ENCODE measurements at regions not wholly inside any gene's neighbourhood (a gene's known extent, or its start where the extent isn't known, plus 50 kb on each side); places are given as distances from the start of the nearest gene placed in this dataset.

- DNase-seq (ENCODE audit: low read depth), result no peak
Observed at GRCh38 chr2:66960161-66960560, 437.0 kb upstream of the ETAA1 start.

- peak; percentile 10 for DNase-seq (ENCODE audit: low read depth)
Observed at GRCh38 chr2:66962716-66963115, 434.4 kb upstream of the ETAA1 start.

GRCh38 chr2:66966631-66967030, 430.5 kb upstream of the ETAA1 start:
- no peak for DNase-seq (ENCODE audit: low read depth)

GRCh38 chr2:66968946-66969345, 428.2 kb upstream of the ETAA1 start:
- no peak for DNase-seq (ENCODE audit: low read depth)

- no peak for DNase-seq (ENCODE audit: low read depth)
Observed at GRCh38 chr2:66981074-66981473, 416.1 kb upstream of the ETAA1 start.

GRCh38 chr2:66982766-66983165, 414.4 kb upstream of the ETAA1 start:
- DNase-seq (ENCODE audit: low read depth), result peak; percentile 48

- no peak for DNase-seq (ENCODE audit: low read depth)
Observed at GRCh38 chr2:66984864-66985263, 412.3 kb upstream of the ETAA1 start.

- no peak for DNase-seq (ENCODE audit: low read depth)
Observed at GRCh38 chr2:66985906-66986305, 411.2 kb upstream of the ETAA1 start.

- DNase-seq (ENCODE audit: low read depth), result no peak
Observed at GRCh38 chr2:66987733-66988132, 409.4 kb upstream of the ETAA1 start.

GRCh38 chr2:66994654-66995053, 402.5 kb upstream of the ETAA1 start:
- DNase-seq (ENCODE audit: low read depth), result no peak

- DNase-seq (ENCODE audit: low read depth), result no peak
Observed at GRCh38 chr2:66995636-66996035, 401.5 kb upstream of the ETAA1 start.

- DNase-seq (ENCODE audit: low read depth), result no peak
Observed at GRCh38 chr2:67002618-67003371, 394.3 kb upstream of the ETAA1 start.

- no peak for DNase-seq (ENCODE audit: low read depth)
Observed at GRCh38 chr2:67006373-67006960, 390.7 kb upstream of the ETAA1 start.

GRCh38 chr2:67008155-67008554, 389.0 kb upstream of the ETAA1 start:
- DNase-seq (ENCODE audit: low read depth), result no peak

- no peak for DNase-seq (ENCODE audit: low read depth)
Observed at GRCh38 chr2:67012165-67012564, 385.0 kb upstream of the ETAA1 start.

GRCh38 chr2:67013821-67014220, 383.3 kb upstream of the ETAA1 start:
- peak; percentile 60 for DNase-seq (ENCODE audit: low read depth)

- DNase-seq (ENCODE audit: low read depth), result no peak
Observed at GRCh38 chr2:67015681-67016080, 381.5 kb upstream of the ETAA1 start.

GRCh38 chr2:67018301-67018700, 378.8 kb upstream of the ETAA1 start:
- DNase-seq (ENCODE audit: low read depth), result peak; percentile 7

GRCh38 chr2:67032076-67032475, 365.1 kb upstream of the ETAA1 start:
- peak; percentile 23 for DNase-seq (ENCODE audit: low read depth)

GRCh38 chr2:67036444-67036843, 360.7 kb upstream of the ETAA1 start:
- DNase-seq (ENCODE audit: low read depth), result peak; percentile 39

GRCh38 chr2:67037655-67038054, 359.5 kb upstream of the ETAA1 start:
- no peak for DNase-seq (ENCODE audit: low read depth)

GRCh38 chr2:67038195-67038594, 358.9 kb upstream of the ETAA1 start:
- DNase-seq (ENCODE audit: low read depth), result no peak

GRCh38 chr2:67039058-67039457, 358.1 kb upstream of the ETAA1 start:
- no peak for DNase-seq (ENCODE audit: low read depth)

GRCh38 chr2:67039517-67040103, 357.5 kb upstream of the ETAA1 start:
- no peak for DNase-seq (ENCODE audit: low read depth)

All from EH (cell line).